Lower leg skin (tissue), 4 donors: ENCODE measurements at regions not wholly inside any gene's neighbourhood (a gene's known extent, or its start where the extent isn't known, plus 50 kb on each side); places are given as distances from the start of the nearest gene placed in this dataset.

Experiments
- DNase-seq, 2 donors: peaks; one replicate each; pipeline ENCODE4 v3.0.0-alpha.2; 2019; ENCODE audit warnings: low spot score in 2 of 2
- H3K4me3 ChIP-seq: fragments of 200-600 bp; sonication (generic); 2 replicates; pipeline ENCODE4 v1.5.1; 2017; ENCODE audit warnings: mild to moderate bottlenecking, low read depth; ENCODE audit not compliant: poor library complexity, severe bottlenecking
- POLR2A ChIP-seq, 2 donors: fragments of 450-650 bp; IDR thresholded peaks; one replicate each; pipeline ENCODE4 v1.6.1; 2016 to 2017; ENCODE audit warnings: antibody characterized with exemption in 2 of 2, mild to moderate bottlenecking in 1 of 2, moderate library complexity in 1 of 2
- WGBS, 2 donors: methylation state at CpG; one replicate each; pipeline ENCODE4 v1.1.5; 2018; 5-methylcytosine and 5-hydroxymethylcytosine counted together
- intact Hi-C: fragments of 100-400 bp; cut with DNase I; formaldehyde crosslinking; loops from one replicate; pipeline ENCODE4 v1.15.0; 2023; ENCODE audit warnings: low total_unique reads
- TF ChIP-seq, protein P1 (sequence below), 3 donors: fragments of 450-650 bp; IDR thresholded peaks; one replicate each; pipeline ENCODE4 v1.5.1; 2016; ENCODE audit warnings: antibody characterized with exemption in 3 of 3, mild to moderate bottlenecking in 3 of 3, moderate library complexity in 2 of 3

DNA sequence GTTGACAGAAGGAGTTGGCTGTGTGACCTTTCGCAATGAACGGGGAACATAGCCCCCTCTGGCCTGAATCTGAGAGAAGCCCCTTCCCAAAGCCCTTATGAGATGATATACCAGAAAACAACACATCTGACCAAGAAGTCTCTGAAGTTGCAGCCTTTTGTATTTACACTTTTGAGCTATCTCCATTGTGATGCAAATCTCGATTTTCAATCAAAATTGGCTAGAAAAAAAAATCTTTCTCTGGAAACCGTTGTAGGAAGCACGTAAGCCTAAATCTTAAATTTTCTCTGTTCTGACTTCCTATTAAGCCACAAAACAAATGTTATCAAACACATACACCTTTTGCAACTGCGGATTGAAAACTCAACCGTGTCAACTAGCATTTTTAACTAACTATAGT lies 71.4 kb upstream of the OLIG2 start:
- DNase-seq = no peak
- 55 to 70% methylated on average over 7 of the region's 7 CpGs for WGBS, 2 donors
- TF ChIP-seq POLR2A (IDR thresholded peaks at IDR 0.05) = no peak
- TF ChIP-seq, protein P1, sequence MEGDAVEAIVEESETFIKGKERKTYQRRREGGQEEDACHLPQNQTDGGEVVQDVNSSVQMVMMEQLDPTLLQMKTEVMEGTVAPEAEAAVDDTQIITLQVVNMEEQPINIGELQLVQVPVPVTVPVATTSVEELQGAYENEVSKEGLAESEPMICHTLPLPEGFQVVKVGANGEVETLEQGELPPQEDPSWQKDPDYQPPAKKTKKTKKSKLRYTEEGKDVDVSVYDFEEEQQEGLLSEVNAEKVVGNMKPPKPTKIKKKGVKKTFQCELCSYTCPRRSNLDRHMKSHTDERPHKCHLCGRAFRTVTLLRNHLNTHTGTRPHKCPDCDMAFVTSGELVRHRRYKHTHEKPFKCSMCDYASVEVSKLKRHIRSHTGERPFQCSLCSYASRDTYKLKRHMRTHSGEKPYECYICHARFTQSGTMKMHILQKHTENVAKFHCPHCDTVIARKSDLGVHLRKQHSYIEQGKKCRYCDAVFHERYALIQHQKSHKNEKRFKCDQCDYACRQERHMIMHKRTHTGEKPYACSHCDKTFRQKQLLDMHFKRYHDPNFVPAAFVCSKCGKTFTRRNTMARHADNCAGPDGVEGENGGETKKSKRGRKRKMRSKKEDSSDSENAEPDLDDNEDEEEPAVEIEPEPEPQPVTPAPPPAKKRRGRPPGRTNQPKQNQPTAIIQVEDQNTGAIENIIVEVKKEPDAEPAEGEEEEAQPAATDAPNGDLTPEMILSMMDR (IDR thresholded peaks at IDR 0.05) = no peak
- no peak overlapping the region for H3K4me3 ChIP-seq
- intact Hi-C loops = no loop called here

DNA sequence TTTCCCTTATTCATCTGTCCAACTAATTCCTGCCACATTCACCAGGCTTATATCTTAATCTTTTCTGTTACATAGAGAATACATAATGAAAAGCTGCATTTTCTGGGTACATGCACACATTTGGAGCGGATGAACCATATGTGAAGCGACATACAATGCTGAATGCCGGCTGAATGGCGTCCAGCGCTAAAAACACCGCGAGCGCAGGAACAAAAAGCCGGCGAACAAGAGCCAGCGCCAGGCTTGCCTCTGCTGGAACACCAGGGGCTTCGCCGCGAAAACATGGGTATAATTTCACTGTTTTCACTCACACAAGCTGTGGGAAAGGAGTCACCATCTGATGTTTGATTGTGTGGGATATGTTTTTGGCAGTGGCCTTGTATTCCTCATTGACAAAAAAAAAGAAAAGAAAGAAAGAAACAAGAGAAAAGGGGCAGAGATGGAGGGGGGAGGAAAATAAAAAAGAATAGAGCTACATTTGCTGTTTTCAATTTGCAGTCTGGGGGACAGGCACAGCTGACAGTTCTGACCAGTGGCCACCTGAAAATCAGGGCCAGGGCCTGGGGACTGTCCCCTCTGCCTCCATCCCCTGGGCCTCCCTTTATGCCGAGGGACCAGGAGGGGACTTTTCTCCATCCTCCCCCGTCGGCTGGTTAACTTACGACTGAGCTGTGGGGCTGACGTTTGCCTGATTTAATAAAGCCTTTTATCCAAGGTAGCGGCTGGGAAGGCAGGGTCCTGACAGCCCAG lies 70.2 kb upstream of the OLIG2 start:
- intact Hi-C loops = no loop called here
- peak in 1 of 2 donors; percentile 64 for DNase-seq
- H3K4me3 ChIP-seq = no peak overlapping the region
- TF ChIP-seq, protein P1 (IDR thresholded peaks at IDR 0.05) = no peak
- no peak for TF ChIP-seq POLR2A (IDR thresholded peaks at IDR 0.05)
- 57 to 61% methylated on average over 20 of the region's 20 CpGs for WGBS, 2 donors

DNA sequence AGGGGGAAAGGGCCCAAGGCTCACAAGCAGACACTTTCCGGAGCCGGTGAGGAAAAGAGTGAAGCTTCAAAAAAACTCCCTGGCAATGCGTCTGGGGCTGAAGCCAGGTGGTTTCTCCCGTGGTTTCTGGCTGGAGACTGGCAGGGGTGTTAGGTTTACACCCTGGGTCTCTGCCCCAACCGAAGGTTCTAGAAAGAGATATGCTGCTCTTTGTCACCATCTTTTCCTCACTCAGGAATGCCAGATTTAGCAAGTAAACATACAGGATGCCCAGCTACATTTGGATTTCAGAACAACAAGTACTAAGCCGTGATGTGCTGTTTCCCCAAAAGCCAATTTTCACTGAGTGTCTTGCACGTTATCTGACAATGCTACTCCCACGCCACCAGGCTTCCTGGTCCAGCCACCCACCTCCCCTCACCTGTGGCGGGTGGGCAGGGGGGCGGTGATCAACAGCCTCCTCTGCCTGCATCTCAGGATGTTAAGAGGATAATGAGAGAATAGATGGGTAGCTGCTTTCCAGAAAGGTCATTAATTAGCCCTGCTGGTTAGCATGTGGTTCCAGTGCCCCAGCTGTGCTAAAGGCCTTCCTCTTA lies 69.6 kb upstream of the OLIG2 start:
- H3K4me3 ChIP-seq = no peak overlapping the region
- no peak for TF ChIP-seq POLR2A (IDR thresholded peaks at IDR 0.05)
- TF ChIP-seq, protein P1 (IDR thresholded peaks at IDR 0.05) = no peak
- WGBS, 2 donors = 44 to 53% methylated on average over 10 of the region's 10 CpGs
- intact Hi-C loops = no loop called here
- DNase-seq = peak in 1 of 2 donors; percentile 63

DNA sequence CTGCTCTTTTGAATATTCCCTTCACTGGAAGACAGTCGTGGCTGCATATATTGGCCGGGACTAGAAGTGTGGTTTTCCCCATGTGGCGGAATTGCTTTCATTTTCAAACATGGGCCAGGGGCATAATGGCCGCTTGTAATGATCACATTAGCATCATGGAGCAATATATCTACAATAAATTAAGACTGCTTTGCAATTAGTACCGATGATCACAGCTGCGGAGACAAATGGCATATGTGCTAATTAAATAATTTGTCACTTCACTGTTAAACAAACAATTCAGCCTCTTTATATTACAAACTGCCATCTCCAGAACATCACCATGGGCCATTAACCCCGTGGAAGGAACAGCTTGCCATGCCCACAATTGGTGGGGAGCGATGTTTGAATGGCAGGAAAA lies 68.2 kb upstream of the OLIG2 start:
- peak in 1 of 2 donors; percentile 13 for DNase-seq
- TF ChIP-seq, protein P1 (IDR thresholded peaks at IDR 0.05) = no peak
- no peak for TF ChIP-seq POLR2A (IDR thresholded peaks at IDR 0.05)
- intact Hi-C loops = no loop called here
- H3K4me3 ChIP-seq = no peak overlapping the region
- 65 to 67% methylated on average over 8 of the region's 8 CpGs for WGBS, 2 donors

DNA sequence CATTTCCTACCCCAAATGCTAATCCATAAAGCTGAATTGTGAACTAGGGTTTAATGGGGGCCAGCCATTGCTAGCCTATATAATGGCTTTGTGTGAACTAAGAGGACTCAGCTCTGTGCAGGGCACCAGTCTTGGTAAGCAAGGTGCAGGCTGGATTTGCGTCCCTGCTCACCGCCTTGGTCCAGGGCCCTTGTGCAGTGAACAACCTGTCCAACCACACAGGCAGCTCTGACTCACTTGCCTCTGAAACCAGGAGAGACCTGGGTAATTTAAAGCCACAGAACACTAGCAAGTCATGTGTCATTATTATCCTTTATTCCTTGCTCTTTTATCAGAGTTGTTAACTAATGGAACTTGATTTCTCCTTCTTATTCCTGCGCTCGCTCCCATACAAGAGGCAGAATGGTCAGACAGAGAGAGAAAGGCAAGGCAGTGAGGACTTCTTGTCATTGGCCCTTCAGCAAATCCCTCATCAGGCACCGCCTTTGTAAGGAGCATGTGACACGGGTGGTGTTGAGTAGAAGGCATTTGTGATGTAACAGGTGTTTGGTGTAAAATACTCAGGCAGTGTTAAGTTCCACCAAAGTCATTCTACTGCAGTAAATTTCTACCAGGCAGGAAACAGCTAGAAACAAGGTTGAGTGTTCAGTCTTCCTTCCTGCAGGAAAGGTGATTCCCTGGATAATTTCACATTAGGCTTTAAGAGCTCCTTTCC lies 67.3 kb upstream of the OLIG2 start:
- TF ChIP-seq, protein P1 (IDR thresholded peaks at IDR 0.05) = no peak
- TF ChIP-seq POLR2A (IDR thresholded peaks at IDR 0.05) = no peak
- intact Hi-C loops = no loop called here
- 68 to 74% methylated on average over 6 of the region's 6 CpGs for WGBS, 2 donors

More for the DNA sequence above, 67.3 kb upstream of the OLIG2 start:
- peak in 1 of 2 donors; percentile 53 for DNase-seq
- H3K4me3 ChIP-seq = no peak overlapping the region
